SK-N-SH (cell line): ENCODE measurements at regions not wholly inside any gene's neighbourhood (a gene's known extent, or its start where the extent isn't known, plus 50 kb on each side); places are given as distances from the start of the nearest gene placed in this dataset.

ENCODE experiments used
- CTCF ChIP-seq: fragments of 200-600 bp; sonication (generic); IDR thresholded peaks from 2 replicates; pipeline ENCODE4 v1.6.1; 2017; ENCODE audit warnings: antibody characterized with exemption, mild to moderate bottlenecking, moderate library complexity
- EP300 ChIP-seq, 2 experiments: IDR thresholded peaks; 2 replicates each; pipeline versions ENCODE4 v1.4.0 to v1.6.1; 2012; ENCODE audit warnings: borderline replicate concordance in 1 of 2, low read depth in 1 of 2, low read length in 1 of 2
- GABPA ChIP-seq: IDR thresholded peaks from 2 replicates; pipeline ENCODE4 v1.4.0; 2012; ENCODE audit warnings: low read depth, mild to moderate bottlenecking
- IRF3 ChIP-seq: fragments of 150-350 bp; IDR thresholded peaks from 2 replicates; pipeline ENCODE4 v1.6.1; 2016; ENCODE audit warnings: mild to moderate bottlenecking, low read depth, low read length
- POLR2AphosphoS5 ChIP-seq: IDR thresholded peaks from 2 replicates; pipeline ENCODE4 v1.6.1; 2012; ENCODE audit warnings: low read depth, low read length
- RAD21 ChIP-seq: IDR thresholded peaks from 2 replicates; pipeline ENCODE4 v1.6.1; 2012; ENCODE audit warnings: mild to moderate bottlenecking, low read length
- RCOR1 ChIP-seq: fragments of 150-350 bp; IDR thresholded peaks from 2 replicates; pipeline ENCODE4 v1.6.1; 2017; ENCODE audit warnings: antibody characterized with exemption, low read length
- REST ChIP-seq: IDR thresholded peaks from 2 replicates; pipeline ENCODE4 v1.6.1; 2012; ENCODE audit warnings: mild to moderate bottlenecking, low read depth, low read length, moderate library complexity
- RXRA ChIP-seq: IDR thresholded peaks from 2 replicates; pipeline ENCODE4 v1.4.0; 2012; ENCODE audit warnings: low read depth, mild to moderate bottlenecking, borderline replicate concordance
- TAF1 ChIP-seq: IDR thresholded peaks from 2 replicates; pipeline ENCODE4 v1.6.1; 2012; ENCODE audit warnings: low read depth, mild to moderate bottlenecking, low read length, moderate library complexity, borderline replicate concordance
- YY1 ChIP-seq: IDR thresholded peaks from 2 replicates; pipeline ENCODE4 v1.4.0; 2012; ENCODE audit warnings: low read depth, mild to moderate bottlenecking

- TF ChIP-seq CTCF (no peak), GABPA (no peak), POLR2AphosphoS5 (no peak), REST (no peak), RAD21 (no peak), RXRA (no peak), RCOR1 (no peak), EP300 (IDR thresholded peaks at IDR 0.05; ENCODE audit: borderline replicate concordance in 1 of 2, low read depth in 1 of 2, low read length in 1 of 2) (no peak), IRF3 (no peak), TAF1 (no peak), YY1 (no peak)
Measured at GRCh38 chr12:111175396-111176094, 193.3 kb downstream of the PHETA1 start.
